Activated naive CD8-positive, alpha-beta T cell treated with anti-CD3 and anti-CD28 coated beads for 36 hours (primary cell): ENCODE measurements at regions not wholly inside any gene's neighbourhood (a gene's known extent, or its start where the extent isn't known, plus 50 kb on each side); places are given as distances from the start of the nearest gene placed in this dataset.

Source experiments
- DNase-seq: peaks from one replicate; pipeline ENCODE4 v3.0.0; 2021
- H3K27ac Mint-ChIP-seq: one replicate; pipeline ENCODE4 v1.8.0; 2022; ENCODE audit warnings: mild to moderate bottlenecking, moderate library complexity, mixed read lengths
- H3K27me3 Mint-ChIP-seq: one replicate; pipeline ENCODE4 v1.8.0; 2022; ENCODE audit warnings: mild to moderate bottlenecking, mixed read lengths
- H3K36me3 Mint-ChIP-seq: one replicate; pipeline ENCODE4 v1.8.0; 2021; ENCODE audit warnings: mild to moderate bottlenecking, mixed read lengths
- H3K4me1 Mint-ChIP-seq: one replicate; pipeline ENCODE4 v1.8.0; 2021; ENCODE audit warnings: mixed read lengths
- H3K4me3 Mint-ChIP-seq: one replicate; pipeline ENCODE4 v1.8.0; 2022; ENCODE audit warnings: mild to moderate bottlenecking, moderate library complexity, mixed read lengths
- H3K9me3 Mint-ChIP-seq: one replicate; pipeline ENCODE4 v1.8.0; 2022; ENCODE audit warnings: mixed read lengths

DNA sequence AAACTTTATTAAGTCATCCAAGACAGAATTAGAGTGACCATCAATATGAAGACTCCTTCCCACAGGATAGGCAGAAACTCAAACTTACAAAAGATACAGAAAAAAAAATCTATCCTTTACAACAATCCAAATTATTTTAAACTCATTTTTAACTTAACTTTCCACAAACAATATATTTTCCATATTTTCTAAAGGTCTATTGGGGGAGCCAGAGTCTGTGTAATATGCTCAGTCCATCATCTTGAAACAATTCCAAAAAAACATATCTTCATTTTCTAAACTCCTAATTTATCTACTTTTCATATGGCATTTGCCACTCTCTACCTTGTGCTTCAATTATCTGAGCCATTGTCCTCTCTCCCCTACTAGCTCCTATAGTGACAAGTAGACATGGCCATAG is 378.1 kb downstream of the PDGFC start:
- no peak overlapping the region for H3K27ac Mint-ChIP-seq
- H3K4me3 Mint-ChIP-seq: no peak overlapping the region
- H3K9me3 Mint-ChIP-seq: no peaks in the 10 kb centered on the region
- DNase-seq: no peak
- H3K4me1 Mint-ChIP-seq: no peaks in the 10 kb centered on the region
- no peaks in the 10 kb centered on the region for H3K27me3 Mint-ChIP-seq
- H3K36me3 Mint-ChIP-seq: no peaks in the 10 kb centered on the region

DNA sequence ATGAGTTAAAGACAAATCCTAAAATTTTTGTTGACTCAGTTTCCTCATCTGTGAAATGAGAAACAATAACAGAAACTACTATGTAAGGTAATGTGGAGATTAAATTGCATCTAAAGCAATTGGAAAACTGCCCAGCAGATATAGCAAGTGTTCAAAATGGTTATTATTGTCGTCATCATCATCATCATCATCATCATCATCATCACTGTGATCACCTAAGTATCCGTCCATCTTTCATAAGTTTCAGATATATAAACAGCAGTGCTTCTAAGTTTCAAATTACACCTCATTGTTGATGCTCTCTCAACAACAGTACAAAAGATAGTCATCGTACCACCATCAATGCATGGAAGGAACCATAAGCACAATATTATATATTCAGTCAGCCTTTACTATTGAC is 379.9 kb downstream of the PDGFC start:
- no peak overlapping the region for H3K4me3 Mint-ChIP-seq
- no peaks in the 10 kb centered on the region for H3K4me1 Mint-ChIP-seq
- no peaks in the 10 kb centered on the region for H3K27me3 Mint-ChIP-seq
- H3K27ac Mint-ChIP-seq: no peak overlapping the region
- no peak for DNase-seq
- H3K9me3 Mint-ChIP-seq: no peaks in the 10 kb centered on the region
- no peaks in the 10 kb centered on the region for H3K36me3 Mint-ChIP-seq

DNA sequence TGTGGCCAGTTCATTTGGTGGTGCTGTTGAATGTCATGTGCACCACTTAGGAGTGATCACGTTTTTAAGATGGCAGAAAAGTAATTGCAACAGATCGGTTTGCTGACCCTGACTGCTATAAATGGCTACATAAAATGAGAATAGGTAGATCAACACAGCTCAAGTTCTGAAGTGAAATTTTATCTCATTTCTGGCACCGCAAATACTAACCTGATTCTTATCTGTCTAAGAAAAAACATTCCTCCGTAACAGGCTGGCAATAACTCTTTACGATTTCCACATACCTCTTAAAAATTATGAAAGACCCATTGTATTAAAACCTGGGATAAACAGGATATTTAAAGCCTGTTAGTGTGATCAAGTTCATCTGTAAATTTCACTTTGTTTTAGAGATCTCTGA is 387.5 kb downstream of the PDGFC start:
- no peak overlapping the region for H3K27ac Mint-ChIP-seq
- no peaks in the 10 kb centered on the region for H3K9me3 Mint-ChIP-seq
- H3K27me3 Mint-ChIP-seq: no peaks in the 10 kb centered on the region
- DNase-seq: no peak
- no peak overlapping the region for H3K4me3 Mint-ChIP-seq
- no peaks in the 10 kb centered on the region for H3K36me3 Mint-ChIP-seq
- H3K4me1 Mint-ChIP-seq: no peaks in the 10 kb centered on the region

DNA sequence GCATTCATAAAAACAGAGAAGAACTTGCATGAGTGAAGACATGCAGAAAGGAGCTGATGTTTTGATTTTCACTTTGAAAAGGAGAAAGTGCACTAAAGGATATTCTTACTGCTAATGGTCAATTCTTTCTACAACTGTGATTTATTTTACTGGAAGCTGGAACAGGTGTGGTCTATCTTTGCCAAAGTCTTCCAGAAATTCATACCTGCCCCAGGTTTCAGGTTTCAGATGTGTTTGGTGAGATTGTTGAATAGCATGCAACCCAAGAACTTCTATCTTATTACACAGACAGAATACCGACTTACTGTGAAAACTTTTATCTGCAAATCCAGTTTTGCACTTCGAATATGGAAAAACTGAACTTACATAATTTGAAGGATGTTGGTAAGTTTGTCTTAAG is 388.3 kb downstream of the PDGFC start:
- DNase-seq: no peak
- Mint-ChIP-seq H3K4me3 (no peak overlapping the region), H3K4me1 (no peaks in the 10 kb centered on the region), H3K36me3 (no peaks in the 10 kb centered on the region), H3K27me3 (no peaks in the 10 kb centered on the region), H3K27ac (no peak overlapping the region), H3K9me3 (no peaks in the 10 kb centered on the region)

GRCh38 chr4:156581282-156582063 is 390.1 kb downstream of the PDGFC start:
- H3K9me3 Mint-ChIP-seq: no peaks in the 10 kb centered on the region

DNA sequence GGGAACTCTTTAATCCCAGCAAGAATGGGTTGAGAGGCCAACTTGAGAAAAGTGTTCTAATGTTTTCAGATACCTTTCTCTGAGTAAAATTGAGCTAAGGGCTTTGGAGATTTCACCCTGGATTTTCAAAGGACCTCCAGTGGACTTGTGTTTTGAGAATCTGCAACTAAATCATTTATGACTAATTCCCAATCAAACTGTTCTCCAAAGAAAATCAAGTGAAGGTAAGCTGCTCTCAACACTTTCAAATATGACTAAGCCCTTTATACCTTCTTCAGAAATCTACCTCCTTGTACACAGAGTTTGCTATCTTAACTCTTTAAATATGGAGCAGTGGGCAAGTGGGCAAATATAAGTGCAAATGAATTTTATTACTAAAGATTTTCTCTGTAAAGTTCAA is 392.9 kb downstream of the PDGFC start:
- H3K9me3 Mint-ChIP-seq: no peaks in the 10 kb centered on the region
- H3K4me3 Mint-ChIP-seq: no peak overlapping the region
- no peak overlapping the region for H3K27ac Mint-ChIP-seq
- no peak for DNase-seq
- H3K36me3 Mint-ChIP-seq: no peaks in the 10 kb centered on the region
- H3K4me1 Mint-ChIP-seq: no peaks in the 10 kb centered on the region
- no peaks in the 10 kb centered on the region for H3K27me3 Mint-ChIP-seq

More at GRCh38 chr4:156581282-156582063, 390.1 kb downstream of the PDGFC start:
- H3K4me3 Mint-ChIP-seq: no peak overlapping the region
- no peaks in the 10 kb centered on the region for H3K36me3 Mint-ChIP-seq
- no peaks in the 10 kb centered on the region for H3K27me3 Mint-ChIP-seq
- H3K27ac Mint-ChIP-seq: no peak overlapping the region
- H3K4me1 Mint-ChIP-seq: no peaks in the 10 kb centered on the region
- no peak for DNase-seq

DNA sequence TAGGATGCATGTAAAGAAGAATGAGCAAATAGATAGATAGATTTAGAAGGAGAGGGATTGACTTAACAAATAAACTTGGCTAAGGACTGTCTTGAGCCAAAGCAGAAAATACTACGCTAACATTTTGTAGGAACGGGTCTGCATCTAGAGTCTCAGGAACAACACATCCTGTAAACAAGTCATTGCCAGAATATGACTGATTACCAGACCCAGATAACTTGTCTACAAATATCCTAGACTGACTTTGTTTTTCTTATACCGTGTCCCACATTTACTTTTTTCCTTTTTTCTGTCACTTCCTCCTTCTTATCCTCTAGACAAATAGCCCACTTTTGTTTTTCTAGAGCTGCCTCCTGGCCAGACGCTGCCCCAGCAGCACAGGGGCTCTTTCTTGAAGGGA is 393.6 kb downstream of the PDGFC start:
- Mint-ChIP-seq H3K27me3 (no peaks in the 10 kb centered on the region), H3K4me3 (no peak overlapping the region), H3K36me3 (no peaks in the 10 kb centered on the region), H3K9me3 (no peaks in the 10 kb centered on the region), H3K4me1 (no peaks in the 10 kb centered on the region), H3K27ac (no peak overlapping the region)
- no peak for DNase-seq

DNA sequence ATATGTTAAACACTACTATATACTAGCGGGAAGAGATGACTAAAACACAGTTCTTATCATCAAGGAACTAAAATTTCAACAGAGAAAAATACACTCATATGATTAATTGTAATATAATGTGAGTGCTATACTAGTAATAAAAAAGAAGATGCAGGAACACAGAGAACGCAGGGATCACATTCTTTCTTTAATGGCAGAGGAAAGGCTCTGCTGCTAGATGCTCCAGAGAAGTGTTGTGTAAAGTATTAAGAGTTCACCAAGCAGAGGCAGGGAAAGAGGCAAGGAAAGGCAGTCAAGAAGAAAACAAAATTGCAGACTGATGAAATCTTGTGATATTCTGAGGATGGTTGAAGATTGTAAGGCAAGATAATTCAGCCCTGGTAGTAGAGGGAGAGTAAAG is 394.7 kb downstream of the PDGFC start:
- H3K27me3 Mint-ChIP-seq: no peaks in the 10 kb centered on the region
- no peak overlapping the region for H3K4me3 Mint-ChIP-seq
- no peaks in the 10 kb centered on the region for H3K36me3 Mint-ChIP-seq
- no peak for DNase-seq
- H3K4me1 Mint-ChIP-seq: no peaks in the 10 kb centered on the region
- no peaks in the 10 kb centered on the region for H3K9me3 Mint-ChIP-seq
- H3K27ac Mint-ChIP-seq: no peak overlapping the region

GRCh38 chr4:156575430-156576073 is 396.0 kb downstream of the PDGFC start:
- DNase-seq: no peak
- H3K36me3 Mint-ChIP-seq: no peaks in the 10 kb centered on the region
- H3K27ac Mint-ChIP-seq: no peak overlapping the region
- no peaks in the 10 kb centered on the region for H3K9me3 Mint-ChIP-seq
- no peaks in the 10 kb centered on the region for H3K27me3 Mint-ChIP-seq
- no peak overlapping the region for H3K4me3 Mint-ChIP-seq
- H3K4me1 Mint-ChIP-seq: no peaks in the 10 kb centered on the region

- H3K27ac Mint-ChIP-seq: no peak overlapping the region
- H3K9me3 Mint-ChIP-seq: no peaks in the 10 kb centered on the region
- no peak overlapping the region for H3K4me3 Mint-ChIP-seq
- DNase-seq: no peak
- H3K36me3 Mint-ChIP-seq: no peaks in the 10 kb centered on the region
- no peaks in the 10 kb centered on the region for H3K27me3 Mint-ChIP-seq
- no peaks in the 10 kb centered on the region for H3K4me1 Mint-ChIP-seq
Observed at GRCh38 chr4:156571146-156571545, 400.5 kb downstream of the PDGFC start.

- H3K27ac Mint-ChIP-seq: no peak overlapping the region
- no peaks in the 10 kb centered on the region for H3K9me3 Mint-ChIP-seq
- H3K27me3 Mint-ChIP-seq: no peaks in the 10 kb centered on the region
- H3K4me1 Mint-ChIP-seq: no peaks in the 10 kb centered on the region
- no peaks in the 10 kb centered on the region for H3K36me3 Mint-ChIP-seq
- H3K4me3 Mint-ChIP-seq: no peak overlapping the region
- DNase-seq: no peak
Observed at GRCh38 chr4:156569535-156569934, 402.1 kb downstream of the PDGFC start.

- Mint-ChIP-seq H3K4me1 (no peaks in the 10 kb centered on the region), H3K4me3 (no peak overlapping the region), H3K36me3 (no peaks in the 10 kb centered on the region), H3K9me3 (no peaks in the 10 kb centered on the region), H3K27ac (no peak overlapping the region), H3K27me3 (no peaks in the 10 kb centered on the region)
- DNase-seq: no peak
Observed at GRCh38 chr4:156568484-156568883, 403.1 kb downstream of the PDGFC start.

DNA sequence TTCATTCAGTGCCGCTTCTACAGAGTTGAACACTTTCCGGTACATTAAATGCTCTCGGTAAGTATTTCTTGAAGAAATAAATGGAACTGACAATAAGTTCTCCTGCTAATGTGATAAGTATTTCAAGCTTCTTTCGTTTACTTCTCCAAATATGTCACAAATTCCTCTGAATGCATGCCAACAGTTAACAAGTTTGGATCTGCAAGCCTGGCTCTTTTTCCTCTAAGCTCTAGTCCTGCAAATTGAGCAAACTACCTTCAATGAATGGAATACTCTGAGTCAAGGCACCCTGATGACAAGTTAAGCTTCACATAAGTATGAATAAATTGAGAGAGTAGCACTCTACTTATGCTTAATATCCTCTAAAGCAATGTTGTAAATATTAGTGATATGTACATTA is 403.6 kb downstream of the PDGFC start:
- Mint-ChIP-seq H3K4me3 (no peak overlapping the region), H3K36me3 (no peaks in the 10 kb centered on the region)

DNA sequence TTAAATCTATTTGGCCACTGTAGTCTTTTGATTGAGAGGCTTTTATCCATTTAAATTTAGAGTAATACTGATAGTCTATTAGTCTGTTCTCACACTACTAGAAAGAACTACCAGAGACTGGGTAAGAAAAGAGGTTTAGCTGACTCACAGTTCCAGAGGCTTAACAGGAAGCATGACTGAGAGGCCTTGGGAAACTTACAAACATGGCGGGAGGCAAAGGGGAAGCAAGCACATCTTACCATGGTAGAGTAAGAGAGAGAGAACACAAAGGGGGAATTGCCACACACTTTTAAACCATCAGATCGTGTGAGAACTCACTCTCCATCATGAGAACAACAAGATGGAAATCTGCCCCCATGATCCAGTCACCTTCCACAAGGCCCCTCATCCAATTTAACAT is 410.9 kb downstream of the PDGFC start:
- no peak overlapping the region for H3K27ac Mint-ChIP-seq
- no peak for DNase-seq
- H3K9me3 Mint-ChIP-seq: no peaks in the 10 kb centered on the region
- H3K36me3 Mint-ChIP-seq: no peaks in the 10 kb centered on the region
- no peaks in the 10 kb centered on the region for H3K4me1 Mint-ChIP-seq
- peaks cover 3% of the 10 kb centered on the region for H3K27me3 Mint-ChIP-seq
- no peak overlapping the region for H3K4me3 Mint-ChIP-seq

More for the DNA sequence above, 403.6 kb downstream of the PDGFC start:
- H3K27me3 Mint-ChIP-seq: no peaks in the 10 kb centered on the region
- DNase-seq: no peak
- no peaks in the 10 kb centered on the region for H3K4me1 Mint-ChIP-seq
- no peak overlapping the region for H3K27ac Mint-ChIP-seq
- no peaks in the 10 kb centered on the region for H3K9me3 Mint-ChIP-seq

DNA sequence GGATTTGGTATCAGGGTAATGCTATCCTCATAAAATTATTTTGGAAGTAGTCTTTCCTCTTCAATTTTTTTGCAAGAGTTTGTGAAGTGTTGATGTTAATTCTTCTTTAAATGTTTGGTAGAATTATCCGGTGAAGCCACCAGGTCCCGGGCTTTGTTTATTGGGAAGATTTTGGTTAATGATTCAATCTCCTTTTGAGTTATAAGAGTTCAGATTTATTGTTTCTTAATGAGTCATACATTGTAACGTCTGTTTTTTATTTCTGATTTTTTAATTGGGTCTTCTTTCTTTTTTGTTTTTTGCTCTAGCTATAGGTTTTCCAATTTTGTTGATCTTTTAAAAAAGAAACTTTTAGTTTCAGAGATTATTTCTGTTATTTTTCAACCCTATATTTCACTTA is 412.3 kb downstream of the PDGFC start:
- no peaks in the 10 kb centered on the region for H3K4me1 Mint-ChIP-seq
- no peak overlapping the region for H3K4me3 Mint-ChIP-seq
- H3K36me3 Mint-ChIP-seq: no peaks in the 10 kb centered on the region

DNA sequence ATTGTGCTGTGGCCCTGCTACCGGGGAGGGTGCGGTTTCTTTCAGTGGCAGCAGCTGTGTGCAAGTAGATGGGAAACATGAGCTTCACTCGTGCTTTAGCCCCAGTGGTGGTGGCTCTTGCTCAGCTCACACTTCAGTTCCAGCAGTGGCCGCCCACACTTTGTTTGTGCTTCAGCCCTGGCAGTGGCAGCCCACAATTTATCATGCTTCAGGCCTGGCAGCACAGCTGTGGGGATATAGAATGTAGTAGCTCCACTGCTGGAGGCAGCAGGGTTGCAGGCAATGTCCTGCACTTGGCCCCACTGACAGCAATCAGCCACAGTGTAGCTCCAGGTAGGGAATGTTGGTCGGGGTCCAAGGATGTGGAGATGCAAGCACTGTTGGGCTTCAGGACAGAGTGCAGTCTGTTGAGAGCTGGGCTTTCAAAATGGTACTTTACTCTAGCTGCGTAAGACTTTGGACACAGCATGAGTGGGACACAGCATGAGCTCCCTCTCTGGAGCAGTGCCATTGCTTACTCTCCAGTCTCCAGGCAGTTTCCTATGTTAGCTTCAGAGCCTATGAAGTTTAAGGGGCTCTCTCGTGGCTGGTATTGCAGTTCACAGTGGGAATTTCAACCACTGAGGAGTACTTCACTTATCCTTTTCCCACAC is 413.1 kb downstream of the PDGFC start:
- Mint-ChIP-seq H3K27ac (no peak overlapping the region), H3K9me3 (peaks cover 2% of the 10 kb centered on the region), H3K27me3 (peaks cover 3% of the 10 kb centered on the region), H3K36me3 (no peaks in the 10 kb centered on the region), H3K4me1 (no peaks in the 10 kb centered on the region), H3K4me3 (no peak overlapping the region)
- no peak for DNase-seq

More for the DNA sequence above, 412.3 kb downstream of the PDGFC start:
- Mint-ChIP-seq H3K27me3 (peaks cover 3% of the 10 kb centered on the region), H3K27ac (no peak overlapping the region), H3K9me3 (peaks cover 2% of the 10 kb centered on the region)
- no peak for DNase-seq
